Fibroblast of peridontal ligament (primary cell): ENCODE measurements at regions not wholly inside any gene's neighbourhood (a gene's known extent, or its start where the extent isn't known, plus 50 kb on each side); places are given as distances from the start of the nearest gene placed in this dataset.
A peak's percentile ranks its signal among the peaks of the same experiment; 100 is the strongest.

Source experiments
- DNase-seq: peaks from one replicate; pipeline ENCODE4 v3.0.0-alpha.2; 2010; ENCODE audit errors: extremely low read depth

GRCh38 chr13:103164251-103164650, 98.0 kb upstream of the SLC10A2 start:
- no peak for DNase-seq

DNA sequence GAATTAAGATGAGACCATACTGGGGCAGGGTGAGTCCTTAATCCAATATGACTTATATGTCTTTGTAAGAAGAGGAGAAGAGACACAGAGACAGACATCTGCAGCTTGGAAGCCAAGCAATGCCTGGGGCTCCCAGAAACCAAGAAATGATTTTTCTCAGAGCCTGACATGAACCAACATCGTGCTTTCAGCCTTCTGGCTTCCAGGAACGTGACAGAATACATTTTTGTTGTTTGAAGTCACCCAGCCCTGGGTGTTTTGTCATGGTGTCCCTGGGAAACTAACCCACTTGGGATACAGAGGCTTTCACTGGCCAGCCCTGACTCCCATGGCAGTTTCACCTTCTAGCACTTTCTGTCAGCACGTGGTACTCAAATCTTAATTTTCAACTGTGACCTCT, 95.3 kb upstream of the SLC10A2 start:
- no peak for DNase-seq

DNA sequence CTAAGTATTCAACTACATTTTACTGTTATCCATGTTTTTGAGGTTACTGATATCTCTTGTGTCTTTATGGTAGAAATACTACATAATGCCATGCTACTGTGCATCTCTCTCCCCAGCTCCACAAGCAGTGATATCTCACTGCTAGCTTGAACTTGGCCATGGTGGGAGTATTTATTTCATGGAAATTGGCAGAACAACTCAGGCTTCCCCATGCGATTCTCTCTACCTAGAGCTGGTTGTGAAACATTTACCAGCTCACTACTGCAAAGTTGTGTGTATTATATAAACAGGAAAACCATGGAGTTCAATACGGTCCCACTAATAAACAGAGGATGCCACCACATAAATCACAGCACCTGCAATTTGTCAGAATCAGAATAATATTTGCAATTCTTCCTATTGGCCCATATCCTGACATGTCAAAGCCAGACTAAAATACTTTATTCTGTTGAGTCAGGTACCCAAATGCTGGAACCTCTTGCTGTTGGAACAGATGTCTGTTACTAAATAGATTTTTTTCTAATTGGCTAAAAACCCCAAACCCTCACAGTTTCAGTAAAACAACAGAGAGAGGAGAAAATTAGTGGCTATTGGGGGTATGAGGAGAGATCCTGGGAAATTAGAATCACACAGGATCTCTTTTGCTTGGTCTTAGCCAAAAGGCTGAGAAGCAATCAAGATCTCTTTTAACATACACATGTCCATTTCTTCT, 91.4 kb upstream of the SLC10A2 start:
- DNase-seq, result no peak

- no peak for DNase-seq
Measured at GRCh38 chr13:103157016-103157415, 90.8 kb upstream of the SLC10A2 start.

DNA sequence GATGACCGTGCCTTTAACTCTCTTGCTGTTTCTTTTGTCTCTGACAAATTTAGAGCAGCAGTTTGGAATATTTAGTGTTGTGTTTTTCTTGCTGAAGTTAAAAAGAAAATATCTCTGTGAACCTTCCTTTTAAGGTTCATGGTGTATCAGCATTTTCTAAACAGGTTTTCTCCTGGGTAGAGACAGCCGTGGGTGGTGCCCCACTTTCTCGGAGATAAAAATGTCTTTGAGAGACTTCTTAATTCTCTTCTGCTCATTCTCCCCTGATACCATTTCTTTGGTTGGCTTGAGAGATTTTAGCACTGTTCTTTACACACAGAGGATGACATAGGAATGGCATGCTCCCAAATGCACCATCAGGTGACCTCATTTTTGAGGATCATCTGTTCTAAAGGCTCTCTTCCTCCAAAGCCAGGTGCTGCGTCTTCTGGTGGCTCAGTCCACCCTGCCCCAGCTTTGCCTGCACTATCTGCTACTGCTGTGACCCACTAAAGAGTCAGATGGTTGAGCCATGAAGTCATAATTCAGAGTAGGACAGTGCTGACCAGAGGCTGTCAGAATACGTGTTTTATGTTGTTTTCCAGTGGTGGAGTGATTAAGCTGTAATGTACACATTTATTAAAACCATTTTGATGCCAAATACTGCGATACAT, 90.3 kb upstream of the SLC10A2 start:
- no peak for DNase-seq

- DNase-seq, result no peak
Measured at GRCh38 chr13:103153466-103153865, 87.2 kb upstream of the SLC10A2 start.

GRCh38 chr13:103147961-103148360, 81.7 kb upstream of the SLC10A2 start:
- no peak for DNase-seq

DNA sequence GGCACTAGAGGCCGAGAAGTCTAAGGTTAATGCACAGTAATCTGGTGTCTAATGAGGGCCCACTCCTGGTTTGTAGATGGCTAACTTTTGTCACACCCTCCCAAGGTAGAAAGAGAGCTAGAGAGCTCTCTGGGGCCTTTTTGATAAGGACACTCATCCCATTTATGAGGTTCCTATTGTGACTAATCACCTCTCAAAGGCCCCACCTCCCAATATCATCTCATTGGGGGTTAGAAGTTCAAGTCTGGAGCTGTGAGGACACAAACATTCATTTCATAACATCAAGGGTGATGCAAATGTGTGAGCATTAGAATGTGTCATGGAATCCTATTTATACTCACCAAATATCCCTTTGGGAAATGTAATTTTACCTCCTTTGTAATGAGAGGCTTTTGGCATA, 79.2 kb upstream of the SLC10A2 start:
- no peak for DNase-seq

GRCh38 chr13:103143432-103143831, 77.2 kb upstream of the SLC10A2 start:
- no peak for DNase-seq

- DNase-seq, result no peak
Measured at GRCh38 chr13:103142151-103142550, 75.9 kb upstream of the SLC10A2 start.

DNA sequence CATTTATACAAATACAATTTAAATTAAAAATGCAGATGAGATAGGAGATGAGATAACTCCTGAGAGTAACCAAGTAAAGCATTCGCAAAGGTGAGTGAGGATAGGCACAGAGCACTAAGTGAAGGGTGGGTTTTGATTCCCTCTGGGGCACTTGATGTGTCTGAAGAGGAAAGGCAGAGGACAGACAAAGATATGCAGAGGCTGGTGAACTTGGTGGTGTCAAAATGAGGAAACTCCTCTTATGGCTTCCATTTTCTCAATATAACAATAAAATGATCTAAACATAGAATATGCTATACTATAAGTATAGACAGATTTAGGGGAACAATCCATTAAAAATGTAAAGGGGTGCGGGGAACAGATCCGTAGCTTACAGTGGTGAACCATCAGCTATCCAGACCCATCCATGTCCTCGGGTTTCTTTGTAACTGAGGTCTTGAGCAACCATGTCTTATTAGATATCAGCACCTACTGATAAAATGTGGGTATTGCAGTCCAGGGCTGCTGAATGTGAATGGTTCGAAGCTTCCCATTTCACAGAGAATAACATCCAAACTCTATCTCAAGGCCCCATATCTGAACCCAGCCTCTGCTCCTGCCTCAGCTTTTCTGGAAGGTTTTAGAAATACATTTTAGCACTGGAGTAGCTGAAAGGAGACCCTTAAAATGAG, 73.9 kb upstream of the SLC10A2 start:
- no peak for DNase-seq

- DNase-seq, result no peak
Measured at GRCh38 chr13:103134271-103134670, 68.1 kb upstream of the SLC10A2 start.

DNA sequence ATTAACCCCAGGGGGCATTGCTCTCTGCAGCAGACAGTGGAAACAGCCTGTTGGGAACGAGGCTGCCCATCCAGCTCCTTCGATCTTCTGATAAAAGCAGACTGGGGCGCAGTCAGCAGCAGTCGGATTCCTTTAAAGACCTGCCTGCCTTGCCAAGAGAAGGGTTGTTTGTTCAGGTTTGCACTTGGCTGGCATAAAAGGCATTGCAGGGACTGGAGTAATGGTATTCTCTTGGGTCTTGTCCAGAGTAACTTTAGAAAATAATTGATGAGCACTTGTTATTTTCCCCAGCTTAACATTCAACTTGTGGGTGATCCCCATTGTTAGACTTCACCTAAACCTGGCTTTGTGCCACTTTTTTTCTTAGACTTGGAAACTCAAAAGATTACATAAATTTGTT, 67.3 kb upstream of the SLC10A2 start:
- DNase-seq, result peak; percentile 0

GRCh38 chr13:103130681-103131210, 64.5 kb upstream of the SLC10A2 start:
- no peak for DNase-seq

DNA sequence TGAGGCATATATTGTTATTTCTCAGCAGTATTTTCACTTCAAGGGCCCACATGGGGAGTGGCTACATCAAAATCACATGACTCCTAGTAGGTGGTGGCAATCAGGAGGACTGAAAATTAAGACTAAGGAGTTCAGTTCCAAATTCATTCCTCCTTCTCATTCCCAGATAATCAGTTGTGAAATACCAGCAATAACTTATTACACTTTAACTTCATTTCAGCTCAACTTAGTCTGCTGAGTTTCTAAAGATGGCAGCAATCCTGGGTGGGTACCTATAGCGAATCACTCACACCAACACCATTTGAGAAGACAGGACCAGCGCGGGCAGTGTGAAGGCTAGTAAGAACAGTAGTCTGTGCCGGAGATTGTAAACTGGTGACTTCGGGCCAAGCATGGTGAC, 63.9 kb upstream of the SLC10A2 start:
- no peak for DNase-seq
